ENCODE measurements at regions not wholly inside any gene's neighbourhood (a gene's known extent, or its start where the extent isn't known, plus 50 kb on each side); places are given as distances from the start of the nearest gene placed in this dataset.

DNA sequence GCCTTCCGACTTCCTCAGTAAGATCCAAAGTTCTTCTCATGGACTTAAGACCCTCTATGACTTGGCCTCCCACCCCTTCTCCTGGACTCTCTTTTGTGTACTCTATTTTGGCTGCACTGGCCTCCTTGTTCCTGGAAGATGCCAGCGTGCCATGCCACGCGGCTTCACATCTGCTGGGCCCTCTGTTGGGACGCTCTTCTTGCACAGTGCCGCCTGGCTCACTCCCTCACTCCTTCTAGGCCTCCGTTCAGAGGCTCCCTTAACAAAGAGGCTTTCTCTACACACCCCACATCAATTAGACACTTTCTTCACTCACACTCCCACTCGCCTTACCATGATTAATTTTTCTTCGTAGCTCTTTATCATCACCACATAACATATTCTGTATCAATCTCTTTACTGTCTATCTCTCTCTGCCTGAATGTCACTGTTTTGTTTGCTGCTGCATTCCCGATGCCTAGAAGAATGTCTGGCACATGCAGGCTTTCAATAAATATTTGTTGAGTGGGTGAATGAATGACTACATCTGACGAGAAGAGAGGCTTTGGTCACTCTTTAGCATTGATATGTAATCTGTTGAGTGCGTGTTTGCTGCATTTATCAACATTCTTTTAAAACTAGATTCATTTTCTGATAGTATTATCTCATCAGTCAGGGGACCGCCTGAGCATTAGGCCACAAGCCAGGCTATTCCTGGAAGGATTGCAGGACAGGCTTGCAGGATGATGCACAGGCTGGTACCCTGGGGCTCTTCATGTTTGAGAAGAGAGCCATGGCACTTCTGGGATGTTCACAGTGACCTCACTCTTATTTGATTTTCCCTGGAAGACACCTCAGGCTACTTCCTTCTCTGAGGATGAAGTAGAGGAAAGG, 60.6 kb upstream of the AMPD3 start (continued):
- TF ChIP-seq NFE2L2 (IDR thresholded peaks at IDR 0.05; ENCODE audit: low read depth, low read length) (no peak), CEBPB (IDR thresholded peaks at IDR 0.05; ENCODE audit: low read depth, low read length) (peak; percentile 64)

DNA sequence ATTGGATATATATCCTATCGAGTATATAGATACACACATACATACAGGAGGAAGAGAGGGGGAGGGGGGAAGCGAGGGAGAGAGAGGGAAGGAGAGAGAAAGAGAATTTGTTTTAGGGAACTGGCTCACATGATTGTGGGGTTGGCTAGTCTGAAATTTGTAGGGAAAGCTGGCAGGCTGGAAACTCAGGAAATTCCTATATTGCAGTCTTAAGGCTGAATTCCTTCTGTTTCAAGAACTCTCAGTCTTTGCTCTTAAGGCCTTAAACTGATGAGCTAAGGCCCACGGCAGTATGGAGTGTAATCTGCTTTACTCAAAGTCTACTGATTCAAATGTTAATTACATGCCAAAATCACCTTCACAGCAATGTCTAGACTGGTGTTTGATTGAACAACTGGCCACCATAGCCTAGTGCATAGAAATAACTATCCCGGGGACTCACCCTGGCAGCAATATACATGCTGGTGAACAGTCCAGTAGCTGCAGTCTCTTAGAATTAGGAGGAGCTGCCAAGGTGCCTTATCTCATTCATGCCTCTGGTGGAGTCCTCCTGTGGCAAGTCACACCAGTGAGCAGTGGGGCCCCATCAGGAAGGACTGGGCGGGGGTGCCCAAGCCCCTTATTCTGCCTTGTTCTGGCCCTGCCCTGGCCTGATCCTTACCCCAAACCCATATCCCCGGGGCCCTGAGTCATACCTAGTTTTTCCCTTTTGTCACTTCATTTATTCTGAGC, 59.7 kb upstream of the AMPD3 start:
- intact Hi-C loops (cut with micrococcal nuclease) (no loop called here), in situ Hi-C loops (cut with MboI; ENCODE audit: low sequenced_read_pairs) (no loop called here), dilution Hi-C loops (cut with HindIII; ENCODE audit: low sequenced_read_pairs, unreplicated experiment) (no loop called here)
- H3K4me3 ChIP-seq (ENCODE audit: insufficient read depth, low read depth, low read length) = no peak overlapping the region
- peak overlapping the region; percentile 35 for H2BK5ac ChIP-seq (ENCODE audit: low read depth, low read length, poor library complexity, severe bottlenecking)
- no peaks in the 10 kb centered on the region for H3K27me3 ChIP-seq (ENCODE audit: control insufficient read depth, insufficient read depth, low read length)
- H3K14ac ChIP-seq (replicated peaks; ENCODE audit: low read depth, low read length) = peak overlapping the region; percentile 93
- peak overlapping the region; percentile 81 for H2AK5ac ChIP-seq (ENCODE audit: low read depth, low read length)
- H3K4ac ChIP-seq (ENCODE audit: low read depth, low read length) = peak overlapping the region; percentile 51
- 71% methylated on average over 3 of the region's 6 CpGs; no CpG with 5 or more reads in 1 of the 2 experiments for WGBS, 2 experiments (ENCODE audit: extremely low coverage in 2 of 2, insufficient read length in 1 of 2)
- no peak overlapping the region for H3K56ac ChIP-seq (ENCODE audit: extremely low read depth, insufficient read depth, low read length)
- peak; percentile 5 for ATAC-seq (ENCODE audit: low read depth)
- H3K9me1 ChIP-seq (ENCODE audit: insufficient read depth, low read length) = peaks cover 39% of the 10 kb centered on the region
- peak overlapping the region; percentile 87; the same call in 1 of the 2 replicates for H3K27ac ChIP-seq (ENCODE audit: insufficient read depth, low read length)
- peak overlapping the region; percentile 26 for H4K91ac ChIP-seq (ENCODE audit: insufficient read depth, low read depth, low read length)
- H3K18ac ChIP-seq (ENCODE audit: low read depth, low read length) = peak overlapping the region; percentile 92
- BruUV-seq (replicated peaks) = no TSS peak
- H3K9me3 ChIP-seq (ENCODE audit: control insufficient read depth, insufficient read depth, low read length) = no peaks in the 10 kb centered on the region
- H2BK120ac ChIP-seq (ENCODE audit: low read depth, low read length) = peak overlapping the region; percentile 82
- peak overlapping the region; percentile 51 to 81; a peak in 3 of 4 replicates for H4K8ac ChIP-seq (ENCODE audit: low read depth in 2 of 2, low read length in 2 of 2)
- peak overlapping the region; percentile 75 for H3K23ac ChIP-seq (ENCODE audit: low read depth, low read length)
- POLR2A ChIA-PET (ENCODE audit: unreplicated experiment) = no interaction called here
- peak overlapping the region; percentile 44 for H2BK20ac ChIP-seq (ENCODE audit: low read depth, low read length)
- no peaks in the 10 kb centered on the region; a peak in 1 of 4 replicates for H3K79me1 ChIP-seq (ENCODE audit: low read depth in 1 of 2, low read length in 2 of 2)
- no peak overlapping the region for H2AK9ac ChIP-seq (replicated peaks; ENCODE audit: low read depth, low read length, poor library complexity)
- peaks cover 35% of the 10 kb centered on the region for H3K4me1 ChIP-seq (ENCODE audit: control insufficient read depth, insufficient read depth, low read length)
- H2BK15ac ChIP-seq (ENCODE audit: low read depth, low read length) = peak overlapping the region; percentile 93; the same call in 2 of the 3 replicates
- H3K4me2 ChIP-seq (ENCODE audit: low read depth, low read length) = no peak overlapping the region
- CTCF ChIA-PET = no interaction called here
- peak overlapping the region; percentile 4; the same call in 1 of the 2 replicates for H3K9ac ChIP-seq (ENCODE audit: low read depth, low read length)
- peak; percentile 25 for DNase-seq
- H4K5ac ChIP-seq (ENCODE audit: low read depth, low read length) = peak overlapping the region; percentile 71
- no peak overlapping the region for H2AFZ ChIP-seq (replicated peaks; ENCODE audit: low read length, poor library complexity)
- no peaks in the 10 kb centered on the region for H3K36me3 ChIP-seq (ENCODE audit: control insufficient read depth, insufficient read depth, low read length)
- H4K20me1 ChIP-seq (ENCODE audit: insufficient read depth, low read length) = no peaks in the 10 kb centered on the region
- TF ChIP-seq BHLHE40 (IDR thresholded peaks at IDR 0.05; ENCODE audit: low read depth, low read length) = no peak
- no peak for TF ChIP-seq MXI1 (IDR thresholded peaks at IDR 0.05; ENCODE audit: borderline replicate concordance, low read depth, low read length)
- no peak for TF ChIP-seq NFE2L2 (IDR thresholded peaks at IDR 0.05; ENCODE audit: low read depth, low read length)
- no peak for TF ChIP-seq MAFK (IDR thresholded peaks at IDR 0.05; ENCODE audit: low read depth, low read length)
- TF ChIP-seq FOS (IDR thresholded peaks at IDR 0.05; ENCODE audit: low read depth, low read length) = no peak
- TF ChIP-seq POLR2A (IDR thresholded peaks at IDR 0.05; ENCODE audit: low read depth, low read length) = no peak
- no peak for TF ChIP-seq MAZ (IDR thresholded peaks at IDR 0.05; ENCODE audit: borderline replicate concordance, low read depth, low read length)
- TF ChIP-seq CHD1 (IDR thresholded peaks at IDR 0.05; ENCODE audit: low read depth, low read length) = no peak
- no peak for TF ChIP-seq CEBPB (IDR thresholded peaks at IDR 0.05; ENCODE audit: low read depth, low read length)
- TF ChIP-seq, protein P1, sequence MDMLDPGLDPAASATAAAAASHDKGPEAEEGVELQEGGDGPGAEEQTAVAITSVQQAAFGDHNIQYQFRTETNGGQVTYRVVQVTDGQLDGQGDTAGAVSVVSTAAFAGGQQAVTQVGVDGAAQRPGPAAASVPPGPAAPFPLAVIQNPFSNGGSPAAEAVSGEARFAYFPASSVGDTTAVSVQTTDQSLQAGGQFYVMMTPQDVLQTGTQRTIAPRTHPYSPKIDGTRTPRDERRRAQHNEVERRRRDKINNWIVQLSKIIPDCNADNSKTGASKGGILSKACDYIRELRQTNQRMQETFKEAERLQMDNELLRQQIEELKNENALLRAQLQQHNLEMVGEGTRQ (IDR thresholded peaks at IDR 0.05; ENCODE audit: low read depth, low read length) = no peak
- no peak for TF ChIP-seq SMC3 (IDR thresholded peaks at IDR 0.05; ENCODE audit: low read depth, low read length)
- TF ChIP-seq RAD21 (IDR thresholded peaks at IDR 0.05; ENCODE audit: low read length) = no peak
- no peak for TF ChIP-seq RCOR1 (IDR thresholded peaks at IDR 0.05; ENCODE audit: insufficient replicate concordance, low read length)

Measured in IMR-90 (cell line).